DND-41 (cell line): ENCODE measurements at regions not wholly inside any gene's neighbourhood (a gene's known extent, or its start where the extent isn't known, plus 50 kb on each side); places are given as distances from the start of the nearest gene placed in this dataset.

Experiments used
- EZH2 ChIP-seq: IDR thresholded peaks from 3 replicates; pipeline ENCODE4 v1.6.1; 2012; ENCODE audit warnings: borderline replicate concordance, low read depth, mild to moderate bottlenecking, moderate library complexity, low read length, inconsistent platforms; ENCODE audit not compliant: severe bottlenecking
- TF ChIP-seq, protein P1 (sequence below): IDR thresholded peaks from 2 replicates; pipeline ENCODE4 v1.5.1; 2012; ENCODE audit warnings: borderline replicate concordance, low read length, moderate library complexity, mild to moderate bottlenecking; ENCODE audit not compliant: poor library complexity, severe bottlenecking; ENCODE audit errors: extremely low read depth

GRCh38 chr7:46168231-46168630, 247.2 kb upstream of the IGFBP3 start:
- TF ChIP-seq, protein P1, sequence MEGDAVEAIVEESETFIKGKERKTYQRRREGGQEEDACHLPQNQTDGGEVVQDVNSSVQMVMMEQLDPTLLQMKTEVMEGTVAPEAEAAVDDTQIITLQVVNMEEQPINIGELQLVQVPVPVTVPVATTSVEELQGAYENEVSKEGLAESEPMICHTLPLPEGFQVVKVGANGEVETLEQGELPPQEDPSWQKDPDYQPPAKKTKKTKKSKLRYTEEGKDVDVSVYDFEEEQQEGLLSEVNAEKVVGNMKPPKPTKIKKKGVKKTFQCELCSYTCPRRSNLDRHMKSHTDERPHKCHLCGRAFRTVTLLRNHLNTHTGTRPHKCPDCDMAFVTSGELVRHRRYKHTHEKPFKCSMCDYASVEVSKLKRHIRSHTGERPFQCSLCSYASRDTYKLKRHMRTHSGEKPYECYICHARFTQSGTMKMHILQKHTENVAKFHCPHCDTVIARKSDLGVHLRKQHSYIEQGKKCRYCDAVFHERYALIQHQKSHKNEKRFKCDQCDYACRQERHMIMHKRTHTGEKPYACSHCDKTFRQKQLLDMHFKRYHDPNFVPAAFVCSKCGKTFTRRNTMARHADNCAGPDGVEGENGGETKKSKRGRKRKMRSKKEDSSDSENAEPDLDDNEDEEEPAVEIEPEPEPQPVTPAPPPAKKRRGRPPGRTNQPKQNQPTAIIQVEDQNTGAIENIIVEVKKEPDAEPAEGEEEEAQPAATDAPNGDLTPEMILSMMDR: no peak
- TF ChIP-seq EZH2: no peak
